KMS-11 (cell line): ENCODE measurements at regions not wholly inside any gene's neighbourhood (a gene's known extent, or its start where the extent isn't known, plus 50 kb on each side); places are given as distances from the start of the nearest gene placed in this dataset.
A peak's percentile ranks its signal among the peaks of the same experiment; 100 is the strongest.
"Not testable (repeated sequence)": the region's sequence is repeated elsewhere in the genome, so short reads cannot be mapped to it uniquely, and the experiment has no call there.

ENCODE experiments used
- H2AFZ ChIP-seq: fragments of 200-600 bp; sonication (generic); 2 replicates; pipeline ENCODE4 v1.6.1; 2016; ENCODE audit warnings: antibody characterized with exemption, mixed run types, low read depth
- H3K27ac ChIP-seq: fragments of 200-600 bp; sonication (generic); 2 replicates; pipeline ENCODE4 v1.6.1; 2016; ENCODE audit warnings: mild to moderate bottlenecking, mixed run types
- H3K27me3 ChIP-seq: fragments of 200-600 bp; sonication (generic); 2 replicates; pipeline ENCODE4 v1.6.1; 2017; ENCODE audit warnings: mild to moderate bottlenecking, low read depth, mixed run types, moderate library complexity; ENCODE audit not compliant: insufficient read depth
- H3K36me3 ChIP-seq: fragments of 200-600 bp; sonication (generic); 2 replicates; pipeline ENCODE4 v1.6.1; 2017; ENCODE audit warnings: mild to moderate bottlenecking, mixed run types; ENCODE audit not compliant: insufficient read depth
- H3K4me1 ChIP-seq: fragments of 200-600 bp; sonication (generic); 2 replicates; pipeline ENCODE4 v1.6.1; 2016; ENCODE audit warnings: mild to moderate bottlenecking, low read depth, mixed run types; ENCODE audit not compliant: poor library complexity, severe bottlenecking
- H3K4me2 ChIP-seq: fragments of 200-600 bp; sonication (generic); 2 replicates; pipeline ENCODE4 v1.7.0; 2016; ENCODE audit warnings: mild to moderate bottlenecking, mixed run types
- H3K4me3 ChIP-seq: fragments of 200-600 bp; sonication (generic); IDR thresholded peaks from 2 replicates; pipeline ENCODE4 v1.6.1; 2017; ENCODE audit warnings: low read depth, low read length, mixed read lengths; ENCODE audit not compliant: insufficient read depth
- H3K79me2 ChIP-seq: fragments of 200-600 bp; sonication (generic); 2 replicates; pipeline ENCODE4 v1.6.1; 2016; ENCODE audit warnings: low read depth, mixed run types; ENCODE audit not compliant: insufficient read depth
- H3K9ac ChIP-seq: fragments of 200-600 bp; sonication (generic); 2 replicates; pipeline ENCODE4 v1.6.1; 2016; ENCODE audit warnings: mild to moderate bottlenecking, mixed run types
- H4K20me1 ChIP-seq: fragments of 200-600 bp; sonication (generic); 2 replicates; pipeline ENCODE4 v1.6.1; 2016; ENCODE audit warnings: mild to moderate bottlenecking, mixed run types; ENCODE audit not compliant: insufficient read depth
- TF ChIP-seq, protein P1 (sequence below): fragments of 200-600 bp; sonication (generic); conservative IDR thresholded peaks from 2 replicates; pipeline ENCODE4 v1.6.1; 2017; ENCODE audit warnings: low read depth, mild to moderate bottlenecking, antibody characterized with exemption, low read length, moderate library complexity, mixed read lengths

- Histone ChIP-seq H3K36me3 (no peaks in the 10 kb centered on the region), H2AFZ (no peak overlapping the region), H3K27ac (no peak overlapping the region), H3K79me2 (no peaks in the 10 kb centered on the region), H3K9ac (no peak overlapping the region), H3K4me3 (no peak overlapping the region), H3K27me3 (no peaks in the 10 kb centered on the region), H3K4me2 (no peak overlapping the region), H4K20me1 (no peaks in the 10 kb centered on the region), H3K4me1 (peaks cover 18% of the 10 kb centered on the region)
- TF ChIP-seq, protein P1, sequence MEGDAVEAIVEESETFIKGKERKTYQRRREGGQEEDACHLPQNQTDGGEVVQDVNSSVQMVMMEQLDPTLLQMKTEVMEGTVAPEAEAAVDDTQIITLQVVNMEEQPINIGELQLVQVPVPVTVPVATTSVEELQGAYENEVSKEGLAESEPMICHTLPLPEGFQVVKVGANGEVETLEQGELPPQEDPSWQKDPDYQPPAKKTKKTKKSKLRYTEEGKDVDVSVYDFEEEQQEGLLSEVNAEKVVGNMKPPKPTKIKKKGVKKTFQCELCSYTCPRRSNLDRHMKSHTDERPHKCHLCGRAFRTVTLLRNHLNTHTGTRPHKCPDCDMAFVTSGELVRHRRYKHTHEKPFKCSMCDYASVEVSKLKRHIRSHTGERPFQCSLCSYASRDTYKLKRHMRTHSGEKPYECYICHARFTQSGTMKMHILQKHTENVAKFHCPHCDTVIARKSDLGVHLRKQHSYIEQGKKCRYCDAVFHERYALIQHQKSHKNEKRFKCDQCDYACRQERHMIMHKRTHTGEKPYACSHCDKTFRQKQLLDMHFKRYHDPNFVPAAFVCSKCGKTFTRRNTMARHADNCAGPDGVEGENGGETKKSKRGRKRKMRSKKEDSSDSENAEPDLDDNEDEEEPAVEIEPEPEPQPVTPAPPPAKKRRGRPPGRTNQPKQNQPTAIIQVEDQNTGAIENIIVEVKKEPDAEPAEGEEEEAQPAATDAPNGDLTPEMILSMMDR = no peak
Observed at GRCh38 chr6:159639721-159640120, 53.3 kb downstream of the SOD2 start.

GRCh38 chr6:159633196-159633595, 59.8 kb downstream of the SOD2 start:
- no peak overlapping the region for H3K4me3 ChIP-seq
- no peaks in the 10 kb centered on the region for H3K27me3 ChIP-seq
- no peak overlapping the region for H2AFZ ChIP-seq
- H3K4me2 ChIP-seq = no peak overlapping the region
- no peaks in the 10 kb centered on the region for H3K79me2 ChIP-seq
- no peaks in the 10 kb centered on the region for H3K36me3 ChIP-seq
- H3K4me1 ChIP-seq = no peaks in the 10 kb centered on the region
- no peaks in the 10 kb centered on the region for H4K20me1 ChIP-seq
- no peak overlapping the region for H3K9ac ChIP-seq
- TF ChIP-seq, protein P1 = peak; percentile 53
- H3K27ac ChIP-seq = no peak overlapping the region

GRCh38 chr6:159631886-159632285, 61.2 kb downstream of the SOD2 start:
- Histone ChIP-seq H3K27ac (no peak overlapping the region), H4K20me1 (no peaks in the 10 kb centered on the region), H3K79me2 (no peaks in the 10 kb centered on the region), H3K4me3 (no peak overlapping the region), H3K4me2 (no peak overlapping the region), H3K27me3 (no peaks in the 10 kb centered on the region), H3K36me3 (no peaks in the 10 kb centered on the region), H2AFZ (no peak overlapping the region), H3K4me1 (no peaks in the 10 kb centered on the region), H3K9ac (no peak overlapping the region)
- TF ChIP-seq, protein P1 = no peak

DNA sequence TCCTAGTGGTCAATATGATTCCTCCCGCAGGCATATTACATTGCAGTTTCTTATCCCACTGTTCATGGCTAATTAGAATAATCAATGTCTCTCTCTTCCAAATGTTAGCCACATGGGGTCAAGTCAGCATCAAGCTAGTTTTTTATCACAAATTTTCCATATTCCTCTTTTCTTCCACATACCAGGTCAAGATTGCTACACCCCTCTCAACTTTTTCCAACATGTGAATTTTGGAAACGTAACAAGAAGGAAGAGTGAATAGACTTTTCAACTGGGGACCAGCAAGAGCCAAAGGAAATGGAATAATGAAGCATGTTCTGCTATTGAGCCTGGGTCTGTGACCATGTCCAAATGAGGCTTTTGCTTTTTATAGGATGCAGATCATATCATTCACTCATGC, 65.1 kb downstream of the SOD2 start:
- Histone ChIP-seq H3K79me2 (no peaks in the 10 kb centered on the region), H2AFZ (no peak overlapping the region), H3K4me1 (no peaks in the 10 kb centered on the region), H3K4me2 (no peak overlapping the region), H3K9ac (no peak overlapping the region), H3K27me3 (no peaks in the 10 kb centered on the region), H3K27ac (no peak overlapping the region), H3K36me3 (no peaks in the 10 kb centered on the region), H3K4me3 (no peak overlapping the region), H4K20me1 (no peaks in the 10 kb centered on the region)
- TF ChIP-seq, protein P1 = no peak

DNA sequence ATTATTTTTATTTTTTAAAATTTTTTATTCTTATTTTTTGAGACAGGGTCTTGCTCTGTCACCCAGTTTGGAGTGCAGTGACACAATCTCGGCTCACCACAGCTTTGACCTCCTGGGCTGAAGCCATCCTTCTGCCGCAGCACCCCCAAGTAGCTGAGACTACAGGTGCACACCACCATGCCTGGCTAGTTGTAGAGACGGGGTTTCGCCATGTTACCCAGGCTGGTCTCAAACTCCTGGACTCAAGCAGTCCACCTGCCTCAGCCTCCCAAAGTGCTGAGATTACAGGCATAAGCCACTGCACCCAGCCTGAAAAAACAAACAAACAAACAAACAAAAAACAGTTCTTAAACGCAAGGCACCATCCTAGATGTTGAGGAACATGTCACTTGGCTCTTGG, 66.5 kb downstream of the SOD2 start:
- not testable (repeated sequence) for H3K79me2 ChIP-seq, H3K27ac ChIP-seq, H3K4me1 ChIP-seq, H3K4me3 ChIP-seq, H3K27me3 ChIP-seq, H3K36me3 ChIP-seq, H4K20me1 ChIP-seq, H3K9ac ChIP-seq, H2AFZ ChIP-seq, H3K4me2 ChIP-seq
